ENCODE measurements at regions not wholly inside any gene's neighbourhood (a gene's known extent, or its start where the extent isn't known, plus 50 kb on each side); places are given as distances from the start of the nearest gene placed in this dataset.

- no peak for TF ChIP-seq ZNF462 (CRISPR knock-in tag; IDR thresholded peaks at IDR 0.05)
- TF ChIP-seq EZH2 (IDR thresholded peaks at IDR 0.05; ENCODE audit: low read depth, unreplicated experiment), result no peak
- no peak for TF ChIP-seq ETS1 (IDR thresholded peaks at IDR 0.05)
- TF ChIP-seq EZH2phosphoT487 (IDR thresholded peaks at IDR 0.05; ENCODE audit: unreplicated experiment), result no peak
- TF ChIP-seq CREB1 (CRISPR knock-in tag; IDR thresholded peaks at IDR 0.05; ENCODE audit: low read depth), result no peak
- TF ChIP-seq CTCF (conservative IDR thresholded peaks at IDR 0.05; ENCODE audit: low read depth in 2 of 2), result no peak
- no peak for TF ChIP-seq JUNB (IDR thresholded peaks at IDR 0.05; ENCODE audit: unreplicated experiment)
These were observed 87.2 kb upstream of the HTATIP2 start (continued) for GRCh38 chr11:20275987-20276965.

All from GM23338 (cell line).